Activated CD8-positive, alpha-beta memory T cell treated with anti-CD3 and anti-CD28 coated beads, Interleukin-2, amount 10 ng/mL, durations not matched to agents 7 days and 5 days (primary cell): ENCODE measurements at regions not wholly inside any gene's neighbourhood (a gene's known extent, or its start where the extent isn't known, plus 50 kb on each side); places are given as distances from the start of the nearest gene placed in this dataset.

Experiments
- ATAC-seq: fragments of 150-1000 bp; cut with Tn5 transposase; one replicate; pipeline ENCODE4 v1.10.0; 2021; ENCODE audit warnings: moderate library complexity
- CTCF ChIA-PET: fragments of 350-600 bp; sonication (Branson Sonifier 250); formaldehyde crosslinking; loops from one replicate; lab custom pipeline; 2021; ENCODE audit warnings: antibody characterized with exemption; lab: Charles Lee
- DNase-seq: peaks from one replicate; pipeline ENCODE4 v3.0.0-alpha.2; 2020
- H3K27ac Mint-ChIP-seq: one replicate; pipeline ENCODE4 v1.8.0; 2021; ENCODE audit warnings: mild to moderate bottlenecking, mixed read lengths
- H3K27me3 Mint-ChIP-seq: one replicate; pipeline ENCODE4 v1.8.0; 2021; ENCODE audit warnings: mixed read lengths
- H3K36me3 Mint-ChIP-seq: one replicate; pipeline ENCODE4 v1.8.0; 2021; ENCODE audit warnings: mild to moderate bottlenecking, mixed read lengths
- H3K4me1 Mint-ChIP-seq: one replicate; pipeline ENCODE4 v1.8.0; 2021; ENCODE audit warnings: mixed read lengths
- H3K4me3 Mint-ChIP-seq: one replicate; pipeline ENCODE4 v1.8.0; 2021; ENCODE audit warnings: mild to moderate bottlenecking, moderate library complexity, mixed read lengths
- H3K9me3 Mint-ChIP-seq: one replicate; pipeline ENCODE4 v1.8.0; 2022; ENCODE audit warnings: low read depth, mixed read lengths

GRCh38 chr3:145865399-145866018 lies 295.5 kb downstream of the PLOD2 start:
- H3K36me3 Mint-ChIP-seq = no peaks in the 10 kb centered on the region
- no peaks in the 10 kb centered on the region for H3K4me1 Mint-ChIP-seq
- H3K27ac Mint-ChIP-seq = no peak overlapping the region
- DNase-seq = no peak
- no peaks in the 10 kb centered on the region for H3K27me3 Mint-ChIP-seq
- CTCF ChIA-PET = no interaction called here
- no peaks in the 10 kb centered on the region for H3K9me3 Mint-ChIP-seq
- no peak overlapping the region for H3K4me3 Mint-ChIP-seq
- ATAC-seq = no peak

- no peaks in the 10 kb centered on the region for H3K27me3 Mint-ChIP-seq
- no peaks in the 10 kb centered on the region for H3K4me1 Mint-ChIP-seq
- no peak overlapping the region for H3K27ac Mint-ChIP-seq
- DNase-seq = no peak
- ATAC-seq = no peak
- H3K4me3 Mint-ChIP-seq = no peak overlapping the region
- no peaks in the 10 kb centered on the region for H3K36me3 Mint-ChIP-seq
- H3K9me3 Mint-ChIP-seq = peaks cover 3% of the 10 kb centered on the region
- CTCF ChIA-PET = no interaction called here
These were observed 291.0 kb downstream of the PLOD2 start for GRCh38 chr3:145869958-145870357.

GRCh38 chr3:145882436-145882835 lies 278.5 kb downstream of the PLOD2 start:
- DNase-seq = no peak
- Mint-ChIP-seq H3K4me3 (no peak overlapping the region), H3K4me1 (no peaks in the 10 kb centered on the region), H3K27ac (no peak overlapping the region), H3K27me3 (no peaks in the 10 kb centered on the region), H3K9me3 (no peaks in the 10 kb centered on the region), H3K36me3 (no peaks in the 10 kb centered on the region)
- ATAC-seq = no peak
- CTCF ChIA-PET = no interaction called here

GRCh38 chr3:145889730-145890129 lies 271.3 kb downstream of the PLOD2 start:
- H3K4me1 Mint-ChIP-seq = no peaks in the 10 kb centered on the region
- no peak overlapping the region for H3K4me3 Mint-ChIP-seq
- H3K27ac Mint-ChIP-seq = no peak overlapping the region
- CTCF ChIA-PET = no interaction called here
- peaks cover 4% of the 10 kb centered on the region for H3K9me3 Mint-ChIP-seq
- H3K36me3 Mint-ChIP-seq = no peaks in the 10 kb centered on the region
- ATAC-seq (no peak), DNase-seq (no peak)
- no peaks in the 10 kb centered on the region for H3K27me3 Mint-ChIP-seq

GRCh38 chr3:145892869-145893268 lies 268.1 kb downstream of the PLOD2 start:
- Mint-ChIP-seq H3K4me3 (no peak overlapping the region), H3K9me3 (peaks cover 7% of the 10 kb centered on the region), H3K4me1 (no peaks in the 10 kb centered on the region), H3K36me3 (no peaks in the 10 kb centered on the region), H3K27me3 (no peaks in the 10 kb centered on the region), H3K27ac (no peak overlapping the region)
- DNase-seq (no peak), ATAC-seq (no peak)
- CTCF ChIA-PET = no interaction called here

- no peaks in the 10 kb centered on the region for H3K4me1 Mint-ChIP-seq
- H3K27ac Mint-ChIP-seq = no peak overlapping the region
- H3K27me3 Mint-ChIP-seq = no peaks in the 10 kb centered on the region
- DNase-seq = no peak
- no peak for ATAC-seq
- H3K9me3 Mint-ChIP-seq = peaks cover 7% of the 10 kb centered on the region
- H3K36me3 Mint-ChIP-seq = no peaks in the 10 kb centered on the region
- H3K4me3 Mint-ChIP-seq = no peak overlapping the region
- CTCF ChIA-PET = no interaction called here
These were observed 267.7 kb downstream of the PLOD2 start for GRCh38 chr3:145893331-145893730.

- DNase-seq = no peak
- Mint-ChIP-seq H3K4me3 (no peak overlapping the region), H3K36me3 (no peaks in the 10 kb centered on the region), H3K27ac (no peak overlapping the region), H3K27me3 (no peaks in the 10 kb centered on the region), H3K9me3 (peaks cover 3% of the 10 kb centered on the region), H3K4me1 (no peaks in the 10 kb centered on the region)
- no peak for ATAC-seq
- CTCF ChIA-PET = no interaction called here
These were observed 262.5 kb downstream of the PLOD2 start for GRCh38 chr3:145898487-145898886.

- CTCF ChIA-PET = no interaction called here
- H3K36me3 Mint-ChIP-seq = no peaks in the 10 kb centered on the region
- no peak for DNase-seq
- H3K27ac Mint-ChIP-seq = no peak overlapping the region
- ATAC-seq = no peak
- H3K27me3 Mint-ChIP-seq = no peaks in the 10 kb centered on the region
- no peaks in the 10 kb centered on the region for H3K4me1 Mint-ChIP-seq
- H3K9me3 Mint-ChIP-seq = peaks cover 3% of the 10 kb centered on the region
- no peak overlapping the region for H3K4me3 Mint-ChIP-seq
These were observed 261.7 kb downstream of the PLOD2 start for GRCh38 chr3:145899241-145899640.

- H3K9me3 Mint-ChIP-seq = peaks cover 3% of the 10 kb centered on the region
- DNase-seq (no peak), ATAC-seq (no peak)
- H3K4me3 Mint-ChIP-seq = no peak overlapping the region
- no peak overlapping the region for H3K27ac Mint-ChIP-seq
- H3K36me3 Mint-ChIP-seq = no peaks in the 10 kb centered on the region
- CTCF ChIA-PET = no interaction called here
- H3K27me3 Mint-ChIP-seq = no peaks in the 10 kb centered on the region
- no peaks in the 10 kb centered on the region for H3K4me1 Mint-ChIP-seq
These were observed 260.7 kb downstream of the PLOD2 start for GRCh38 chr3:145900056-145900829.

GRCh38 chr3:145902166-145902565 lies 258.8 kb downstream of the PLOD2 start:
- DNase-seq = no peak
- Mint-ChIP-seq H3K36me3 (no peaks in the 10 kb centered on the region), H3K9me3 (no peaks in the 10 kb centered on the region), H3K4me1 (no peaks in the 10 kb centered on the region), H3K4me3 (no peak overlapping the region), H3K27me3 (no peaks in the 10 kb centered on the region), H3K27ac (no peak overlapping the region)
- CTCF ChIA-PET = no interaction called here
- ATAC-seq = no peak

GRCh38 chr3:145903472-145904013 lies 257.4 kb downstream of the PLOD2 start:
- Mint-ChIP-seq H3K27me3 (no peaks in the 10 kb centered on the region), H3K4me1 (no peaks in the 10 kb centered on the region), H3K9me3 (no peaks in the 10 kb centered on the region), H3K27ac (no peak overlapping the region), H3K4me3 (no peak overlapping the region), H3K36me3 (no peaks in the 10 kb centered on the region)
- no peak for ATAC-seq
- DNase-seq = no peak
- CTCF ChIA-PET = no interaction called here

- no peak for ATAC-seq
- DNase-seq = no peak
- no peaks in the 10 kb centered on the region for H3K4me1 Mint-ChIP-seq
- no peaks in the 10 kb centered on the region for H3K36me3 Mint-ChIP-seq
- no peaks in the 10 kb centered on the region for H3K27me3 Mint-ChIP-seq
- no peak overlapping the region for H3K4me3 Mint-ChIP-seq
- no peaks in the 10 kb centered on the region for H3K9me3 Mint-ChIP-seq
- CTCF ChIA-PET = no interaction called here
- H3K27ac Mint-ChIP-seq = no peak overlapping the region
These were observed 256.8 kb downstream of the PLOD2 start for GRCh38 chr3:145904138-145904537.

- Mint-ChIP-seq H3K4me1 (no peaks in the 10 kb centered on the region), H3K4me3 (no peak overlapping the region), H3K27me3 (no peaks in the 10 kb centered on the region), H3K36me3 (no peaks in the 10 kb centered on the region), H3K9me3 (no peaks in the 10 kb centered on the region), H3K27ac (no peak overlapping the region)
- CTCF ChIA-PET = no interaction called here
- DNase-seq (no peak), ATAC-seq (no peak)
These were observed 254.7 kb downstream of the PLOD2 start for GRCh38 chr3:145906301-145906700.

- CTCF ChIA-PET = no interaction called here
- Mint-ChIP-seq H3K9me3 (no peaks in the 10 kb centered on the region), H3K36me3 (no peaks in the 10 kb centered on the region), H3K4me3 (no peak overlapping the region), H3K27ac (no peak overlapping the region), H3K27me3 (no peaks in the 10 kb centered on the region), H3K4me1 (no peaks in the 10 kb centered on the region)
- ATAC-seq (no peak), DNase-seq (no peak)
These were observed 254.2 kb downstream of the PLOD2 start for GRCh38 chr3:145906755-145907154.
